Thyroid gland (tissue), 4 donors: ENCODE measurements at regions not wholly inside any gene's neighbourhood (a gene's known extent, or its start where the extent isn't known, plus 50 kb on each side); places are given as distances from the start of the nearest gene placed in this dataset.
"Not testable (repeated sequence)": the region's sequence is repeated elsewhere in the genome, so short reads cannot be mapped to it uniquely, and the experiment has no call there.

Source experiments
- CTCF ChIP-seq, 6 experiments: fragments of 200-600 bp in 3 of 6; fragments of 450-650 bp in 3 of 6; sonication (generic) in 3 of 6; IDR thresholded peaks; one replicate each; pipeline ENCODE4 v1.5.1; 2016 to 2019; ENCODE audit warnings: antibody characterized with exemption in 6 of 6, mild to moderate bottlenecking in 2 of 6, inconsistent platforms in 1 of 6, moderate library complexity in 1 of 6
- POLR2A ChIP-seq, 2 donors: fragments of 450-650 bp; IDR thresholded peaks; one replicate each; pipeline ENCODE4 v1.6.1; 2017; ENCODE audit warnings: antibody characterized with exemption in 2 of 2, mild to moderate bottlenecking in 2 of 2, moderate library complexity in 1 of 2

GRCh38 chr5:136569875-136570274, 204.5 kb upstream of the TRPC7 start:
- TF ChIP-seq CTCF, POLR2A (IDR thresholded peaks at IDR 0.05): not testable (repeated sequence)
